ENCODE measurements at regions not wholly inside any gene's neighbourhood (a gene's known extent, or its start where the extent isn't known, plus 50 kb on each side); places are given as distances from the start of the nearest gene placed in this dataset.

GRCh38 chr11:45473341-45473895 lies 187.3 kb upstream of the SYT13 start:
- DNase-seq (ENCODE audit: low read depth): no peak

- no peak for DNase-seq (ENCODE audit: low read depth)
These were observed 186.7 kb upstream of the SYT13 start for GRCh38 chr11:45472716-45473317.

- no peak for DNase-seq (ENCODE audit: low read depth)
These were observed 185.1 kb upstream of the SYT13 start for GRCh38 chr11:45471266-45471665.

- DNase-seq (ENCODE audit: low read depth): no peak
These were observed 184.6 kb upstream of the SYT13 start for GRCh38 chr11:45470794-45471167.

- DNase-seq (ENCODE audit: low read depth): peak; percentile 29
These were observed 184.1 kb upstream of the SYT13 start for GRCh38 chr11:45470151-45470793.

- DNase-seq (ENCODE audit: low read depth): no peak
These were observed 182.2 kb upstream of the SYT13 start for GRCh38 chr11:45468267-45468856.

- DNase-seq (ENCODE audit: low read depth): no peak
These were observed 177.4 kb upstream of the SYT13 start for GRCh38 chr11:45463541-45463940.

GRCh38 chr11:45461514-45461913 lies 175.4 kb upstream of the SYT13 start:
- no peak for DNase-seq (ENCODE audit: low read depth)

- DNase-seq (ENCODE audit: low read depth): no peak
These were observed 173.3 kb upstream of the SYT13 start for GRCh38 chr11:45459491-45459890.

GRCh38 chr11:45458269-45458668 lies 172.1 kb upstream of the SYT13 start:
- no peak for DNase-seq (ENCODE audit: low read depth)

- peak; percentile 41 for DNase-seq (ENCODE audit: low read depth)
These were observed 171.5 kb upstream of the SYT13 start for GRCh38 chr11:45457649-45458048.

- DNase-seq (ENCODE audit: low read depth): no peak
These were observed 170.5 kb upstream of the SYT13 start for GRCh38 chr11:45456686-45457085.

- DNase-seq (ENCODE audit: low read depth): no peak
These were observed 169.4 kb upstream of the SYT13 start for GRCh38 chr11:45455536-45455935.

GRCh38 chr11:45454917-45455401 lies 168.8 kb upstream of the SYT13 start:
- no peak for DNase-seq (ENCODE audit: low read depth)

GRCh38 chr11:45453721-45454120 lies 167.6 kb upstream of the SYT13 start:
- DNase-seq (ENCODE audit: low read depth): no peak

GRCh38 chr11:45451766-45452440 lies 165.8 kb upstream of the SYT13 start:
- no peak for DNase-seq (ENCODE audit: low read depth)

- DNase-seq (ENCODE audit: low read depth): peak; percentile 18
These were observed 164.0 kb upstream of the SYT13 start for GRCh38 chr11:45450189-45450588.

GRCh38 chr11:45449036-45449601 lies 163.0 kb upstream of the SYT13 start:
- DNase-seq (ENCODE audit: low read depth): no peak

- DNase-seq (ENCODE audit: low read depth): no peak
These were observed 162.4 kb upstream of the SYT13 start for GRCh38 chr11:45448561-45448960.

GRCh38 chr11:45446998-45447397 lies 160.9 kb upstream of the SYT13 start:
- DNase-seq (ENCODE audit: low read depth): no peak

GRCh38 chr11:45446434-45446833 lies 160.3 kb upstream of the SYT13 start:
- DNase-seq (ENCODE audit: low read depth): no peak

GRCh38 chr11:45444796-45445195 lies 158.7 kb upstream of the SYT13 start:
- DNase-seq (ENCODE audit: low read depth): no peak
